Stimulated activated CD4-positive, alpha-beta T cell treated with anti-CD3 and anti-CD28 coated beads, Interleukin-12 subunit alpha, Interleukin-12 subunit beta, amount 100 ng/mL, for 4 hours (primary cell): ENCODE measurements at regions not wholly inside any gene's neighbourhood (a gene's known extent, or its start where the extent isn't known, plus 50 kb on each side); places are given as distances from the start of the nearest gene placed in this dataset.

Source experiments
- DNase-seq: peaks from one replicate; pipeline ENCODE4 v3.0.0-alpha.2; 2020

DNA sequence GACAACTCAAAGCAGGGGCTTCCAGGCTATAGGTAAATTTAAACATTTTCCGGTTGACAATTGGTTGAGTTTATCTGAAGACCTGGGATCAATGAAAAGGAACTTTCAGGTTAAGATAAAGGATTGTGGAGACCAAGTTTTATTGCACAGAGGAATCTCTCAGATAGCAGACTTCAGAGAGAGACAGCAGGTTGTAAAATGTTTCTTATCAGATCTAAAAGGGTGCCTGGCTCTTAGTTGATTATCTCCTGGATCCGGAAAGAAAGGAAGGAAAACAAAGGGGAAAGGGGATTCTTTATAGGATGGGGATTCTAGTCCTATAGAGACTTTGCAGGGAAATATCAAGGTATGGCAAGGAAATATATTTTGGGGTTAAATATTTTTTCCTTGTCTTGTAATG is 951.3 kb upstream of the SEMA6D start:
- no peak for DNase-seq

DNA sequence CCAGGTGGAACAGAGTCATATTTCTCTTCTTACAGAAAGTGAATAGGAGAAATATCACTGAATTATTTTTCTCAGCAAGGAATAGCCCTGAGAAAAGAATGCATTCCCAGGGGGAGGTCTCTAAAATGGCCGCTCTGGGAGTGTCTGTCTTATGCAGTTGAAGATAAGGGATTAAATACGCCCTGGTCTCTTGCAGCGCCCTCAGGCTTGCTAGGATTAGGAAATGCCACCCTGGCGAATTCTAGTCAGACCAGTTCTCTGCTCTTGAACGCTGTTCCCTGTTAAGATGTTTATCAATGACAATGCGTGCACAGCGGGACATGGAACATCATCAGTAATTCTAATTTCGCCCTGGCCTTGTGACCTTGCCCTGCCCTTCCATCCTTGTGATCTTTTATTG is 949.0 kb upstream of the SEMA6D start:
- DNase-seq: no peak

DNA sequence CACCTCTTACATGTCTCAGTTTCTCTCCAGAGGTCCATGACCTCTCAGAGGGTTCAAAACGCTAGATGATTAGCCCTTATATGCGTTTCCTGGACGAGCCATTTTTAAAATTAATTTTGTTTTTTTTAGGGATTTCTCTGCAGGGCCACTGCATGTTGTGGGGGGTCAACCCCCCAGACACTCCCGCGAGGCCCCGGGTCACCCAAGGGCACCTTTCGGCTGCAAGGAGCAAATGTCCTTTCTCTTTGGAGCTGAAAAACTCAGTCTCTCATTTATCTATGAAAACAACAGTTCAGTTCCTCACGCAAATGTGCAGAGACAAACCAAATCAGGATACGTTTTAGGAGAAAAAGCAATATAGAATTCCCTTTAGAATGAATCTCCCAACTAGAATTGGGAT is 944.3 kb upstream of the SEMA6D start:
- no peak for DNase-seq

DNA sequence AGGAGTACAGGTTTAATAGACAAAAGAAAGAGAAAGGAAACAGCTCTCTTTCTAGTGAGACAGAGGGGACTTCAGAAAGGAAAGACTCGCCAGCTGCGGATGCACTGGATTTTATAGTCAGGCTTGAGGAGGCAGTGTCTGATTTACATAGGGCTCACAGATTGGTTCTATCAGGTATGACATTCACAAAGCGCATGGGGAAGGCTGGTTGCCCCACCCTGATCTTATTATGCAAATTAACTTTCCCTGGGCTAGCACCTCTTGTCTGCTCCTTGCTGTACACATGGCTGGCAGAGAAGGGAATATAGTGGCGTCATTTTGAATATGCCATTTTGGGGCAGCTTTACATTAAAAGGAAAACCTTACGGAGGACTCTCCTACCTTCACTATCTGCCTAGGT is 938.4 kb upstream of the SEMA6D start:
- DNase-seq: no peak

DNA sequence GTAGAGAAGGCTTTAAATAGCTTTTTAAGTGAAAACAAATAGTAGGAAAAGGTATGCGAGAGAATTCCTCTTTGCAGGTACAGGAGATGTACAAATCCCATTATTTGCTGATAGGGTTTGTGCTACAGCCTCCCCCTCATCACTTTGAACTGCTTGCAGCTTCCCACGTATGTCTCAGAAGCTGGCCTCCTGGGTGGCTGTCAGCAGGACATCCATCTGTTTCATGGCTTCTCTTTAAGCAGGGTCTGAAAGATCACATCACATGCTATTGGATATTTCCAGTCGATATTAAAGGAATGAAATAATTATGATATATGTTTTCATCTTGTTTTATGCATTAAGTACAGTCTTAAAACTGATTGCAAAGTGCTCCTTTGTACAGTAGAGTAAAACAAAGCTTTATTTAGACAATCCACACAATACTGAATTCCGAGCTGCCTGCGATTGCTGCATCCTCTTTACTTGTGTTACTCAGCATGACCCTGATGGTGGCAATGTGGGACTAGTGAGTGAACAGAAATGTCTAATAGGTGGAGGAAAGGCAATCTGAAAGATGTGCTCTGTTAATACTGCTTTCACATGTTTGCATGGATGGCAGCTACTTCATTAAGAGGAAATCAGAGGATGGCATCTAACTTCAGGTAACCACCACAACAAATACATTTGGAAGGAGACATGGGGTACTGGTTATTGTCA is 930.6 kb upstream of the SEMA6D start:
- DNase-seq: no peak

DNA sequence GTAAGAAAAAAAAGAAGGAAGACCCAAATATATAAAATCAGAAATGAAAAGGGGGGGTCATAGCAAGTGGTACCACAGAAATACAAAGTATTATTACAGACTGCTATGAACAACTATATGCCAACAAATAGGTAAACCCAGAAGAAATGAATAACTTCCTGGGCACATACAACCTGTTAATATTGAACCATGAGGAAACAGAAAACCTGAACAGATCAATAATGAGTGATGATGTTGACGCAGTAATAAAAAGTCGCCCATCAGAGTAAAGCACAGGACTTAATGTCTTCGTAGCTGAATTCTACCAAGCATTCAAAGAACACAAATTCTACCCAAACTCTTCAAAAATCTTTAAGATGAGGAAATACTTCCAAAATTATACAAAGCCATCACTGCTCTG is 921.6 kb upstream of the SEMA6D start:
- DNase-seq: no peak

DNA sequence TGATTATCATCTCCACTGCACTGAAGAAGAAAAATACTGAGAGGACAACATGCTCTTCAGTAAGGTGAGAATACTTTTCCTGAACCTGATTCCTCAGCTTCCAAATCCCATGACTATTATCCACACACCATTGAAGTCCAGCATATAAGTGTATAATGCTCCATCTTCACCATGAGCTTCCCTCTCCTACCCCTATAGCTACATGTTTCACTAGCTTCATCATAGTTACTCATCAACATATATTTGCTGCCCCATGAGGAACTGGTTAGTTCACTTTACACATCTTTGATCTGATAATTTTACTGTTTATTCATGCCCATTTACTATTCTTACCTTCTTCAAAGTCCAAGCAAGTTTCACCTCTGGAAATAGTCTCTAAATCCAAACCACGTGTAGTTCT is 908.5 kb upstream of the SEMA6D start:
- DNase-seq: no peak

DNA sequence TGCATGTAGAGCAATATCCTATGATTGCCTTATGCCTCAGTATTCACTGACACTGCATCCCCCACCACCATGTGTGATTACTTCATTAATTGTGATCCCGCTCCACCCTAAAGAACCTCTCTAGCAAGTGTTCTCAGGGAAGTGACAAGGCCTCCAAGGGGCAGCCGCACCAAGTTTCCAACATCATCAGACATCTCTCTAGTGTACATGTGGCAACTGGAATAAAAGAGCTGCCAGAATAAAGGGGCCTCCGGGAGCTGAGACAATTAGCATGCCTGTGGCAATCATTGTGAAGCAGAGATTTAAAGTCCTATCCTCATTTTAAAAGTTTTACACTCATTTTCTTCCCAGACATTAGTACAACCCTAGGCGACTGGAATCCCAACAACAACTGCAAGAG is 902.1 kb upstream of the SEMA6D start:
- no peak for DNase-seq

DNA sequence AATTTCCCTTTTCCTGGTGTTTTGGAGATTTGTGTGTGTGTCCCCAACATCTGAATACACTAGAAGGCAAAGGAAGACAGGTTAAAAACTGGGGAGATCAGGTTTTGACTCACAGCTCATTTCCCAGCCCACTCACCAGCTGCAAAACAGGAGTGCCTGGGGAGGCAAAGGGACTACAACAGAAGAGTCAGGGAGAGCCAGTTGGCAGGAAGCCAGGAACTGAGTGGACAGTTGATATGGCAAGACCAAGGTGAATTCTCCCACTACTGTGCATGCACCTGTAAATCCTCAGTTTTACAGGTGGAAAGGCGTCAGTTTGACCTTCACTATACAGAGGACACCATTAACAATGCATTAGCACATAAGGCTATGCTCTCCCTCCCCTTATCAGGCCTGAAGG is 901.5 kb upstream of the SEMA6D start:
- no peak for DNase-seq

DNA sequence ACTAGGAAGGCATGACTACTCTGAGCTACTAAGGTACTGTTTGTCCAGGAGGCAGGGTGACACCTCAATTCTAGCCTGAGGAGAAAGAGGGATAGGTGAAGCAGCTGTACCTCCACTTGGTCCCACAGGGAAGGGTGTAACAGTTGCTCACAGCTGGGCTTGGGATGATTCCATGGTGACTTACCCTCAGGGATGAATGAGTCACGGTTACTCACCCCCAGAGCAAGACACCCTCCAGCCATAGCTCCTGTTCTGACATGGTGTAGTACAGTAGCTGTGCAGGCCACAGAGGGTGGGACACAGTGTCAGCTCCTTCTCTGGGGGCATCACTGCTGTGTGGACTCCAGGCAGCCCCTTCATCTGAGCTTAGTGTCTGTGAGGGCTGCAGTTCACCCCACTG is 868.6 kb upstream of the SEMA6D start:
- DNase-seq: no peak

DNA sequence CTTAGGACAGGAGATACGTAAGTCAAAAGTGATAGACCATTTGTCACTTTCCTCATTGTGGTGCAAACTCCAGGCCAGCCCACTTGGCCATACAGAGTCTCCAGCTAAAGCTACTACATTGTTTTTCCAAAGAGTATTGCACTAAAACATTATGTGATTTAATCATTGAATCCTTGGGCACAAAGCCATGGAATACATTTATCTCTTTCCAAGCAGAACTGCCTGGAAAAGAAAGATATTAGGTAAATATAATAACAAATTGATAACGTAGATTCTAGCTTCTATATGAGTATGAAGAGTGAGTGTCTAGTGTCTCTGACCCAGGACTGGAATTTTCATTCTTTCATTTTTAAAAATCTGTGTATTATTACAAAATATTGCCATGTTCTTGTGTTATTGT is 863.7 kb upstream of the SEMA6D start:
- DNase-seq: no peak

DNA sequence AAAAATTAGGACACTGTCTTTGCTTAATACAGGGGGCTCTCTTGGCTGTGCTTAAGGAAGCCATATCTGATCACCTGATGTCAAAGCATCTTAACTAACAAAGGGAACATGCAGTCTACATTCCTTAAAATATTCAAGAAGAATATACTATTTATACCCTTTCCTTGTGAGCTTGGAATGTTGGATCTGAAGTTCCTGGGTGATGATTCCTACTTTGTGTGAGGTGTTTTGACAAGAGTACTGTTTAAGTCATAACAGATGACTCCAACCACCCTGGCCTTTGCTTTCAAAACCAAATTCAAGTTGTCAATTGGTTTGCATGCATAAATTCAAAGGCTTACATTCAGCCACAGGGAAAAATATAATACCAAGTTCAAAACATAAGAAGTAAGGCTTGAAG is 862.7 kb upstream of the SEMA6D start:
- DNase-seq: no peak

DNA sequence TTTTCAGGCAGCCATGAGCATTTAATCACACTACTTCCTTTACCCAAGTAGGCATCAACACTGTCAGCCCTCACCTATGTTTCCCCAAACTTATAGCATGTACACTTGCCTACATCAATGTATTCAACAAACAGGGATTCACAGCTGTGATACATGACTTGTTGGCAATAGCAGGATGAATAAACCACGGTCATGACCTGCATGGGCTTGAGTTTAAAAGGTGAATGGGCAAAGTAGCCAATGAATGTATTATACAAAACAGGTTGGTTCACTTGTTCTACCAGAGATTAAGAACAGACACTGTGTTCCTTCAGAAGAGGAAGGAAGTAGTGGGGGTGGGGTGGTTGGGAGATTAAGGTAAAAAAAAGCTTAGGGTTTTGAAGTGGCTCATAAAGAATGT is 861.9 kb upstream of the SEMA6D start:
- no peak for DNase-seq

DNA sequence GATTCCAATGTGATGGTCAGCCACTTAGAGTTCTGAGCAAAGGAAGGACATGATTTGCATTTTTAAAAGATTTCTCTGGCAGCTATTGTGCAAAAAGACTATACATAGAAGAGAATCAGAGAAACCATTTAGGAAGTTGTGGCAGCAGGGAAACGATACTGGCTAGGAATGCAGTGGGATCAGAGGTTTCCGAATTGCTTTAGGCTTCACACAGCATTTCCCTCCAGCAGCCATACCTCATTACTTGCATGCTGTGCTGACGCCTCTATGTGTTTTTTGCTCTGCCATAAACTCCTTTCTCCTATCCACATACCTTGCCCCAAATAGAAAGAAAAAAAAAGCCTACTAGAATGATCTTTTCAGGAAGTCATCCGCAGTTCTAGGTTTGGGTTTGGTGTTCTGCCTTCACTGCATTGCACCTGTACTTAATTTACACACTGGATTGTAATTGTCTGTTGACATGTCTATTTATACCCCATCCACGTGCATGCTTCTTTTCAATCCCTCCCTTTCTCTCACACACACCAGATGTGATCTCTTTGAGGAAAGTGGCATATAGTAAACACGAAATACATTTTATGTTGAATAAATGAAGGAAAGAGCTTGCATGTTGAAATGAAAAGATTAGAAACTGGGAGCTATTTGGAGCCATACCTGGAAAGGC is 860.3 kb upstream of the SEMA6D start:
- DNase-seq: no peak

DNA sequence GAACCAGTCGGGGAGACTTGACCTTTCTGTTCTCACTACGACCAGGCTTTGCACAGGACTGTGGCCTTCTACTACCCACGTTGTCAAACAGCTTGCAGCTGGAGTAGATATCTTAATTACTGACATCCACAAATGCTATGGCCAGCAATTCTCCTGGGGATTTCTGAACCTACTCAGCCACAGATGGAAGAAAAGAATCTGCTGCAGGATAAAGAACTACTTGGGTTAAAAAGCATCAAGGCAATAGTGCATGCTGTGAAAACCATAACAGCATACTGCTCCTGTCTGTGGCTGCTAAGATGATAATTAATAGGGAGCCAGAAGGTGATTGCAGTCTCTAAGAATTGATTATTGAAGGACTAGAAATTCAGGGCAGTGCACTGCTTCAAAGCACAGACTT is 859.2 kb upstream of the SEMA6D start:
- no peak for DNase-seq

DNA sequence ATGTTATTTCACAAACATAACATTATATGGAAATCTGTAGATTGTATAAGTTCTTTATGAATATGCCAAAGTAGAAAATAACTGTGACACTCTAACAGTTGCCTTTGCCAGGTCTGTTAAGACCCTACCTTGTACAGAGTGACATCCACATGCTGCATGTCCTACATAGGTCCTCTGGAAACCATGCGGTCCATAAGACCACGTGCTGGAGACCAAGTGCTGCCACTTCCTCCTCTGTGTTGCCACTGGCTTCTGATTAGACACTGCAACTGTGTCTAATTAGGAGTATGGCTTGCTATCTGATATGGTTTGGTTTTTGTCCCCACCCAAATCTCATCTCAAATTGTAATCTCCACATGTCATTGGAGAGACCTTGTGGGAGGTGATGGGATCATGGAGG is 855.5 kb upstream of the SEMA6D start:
- DNase-seq: no peak

DNA sequence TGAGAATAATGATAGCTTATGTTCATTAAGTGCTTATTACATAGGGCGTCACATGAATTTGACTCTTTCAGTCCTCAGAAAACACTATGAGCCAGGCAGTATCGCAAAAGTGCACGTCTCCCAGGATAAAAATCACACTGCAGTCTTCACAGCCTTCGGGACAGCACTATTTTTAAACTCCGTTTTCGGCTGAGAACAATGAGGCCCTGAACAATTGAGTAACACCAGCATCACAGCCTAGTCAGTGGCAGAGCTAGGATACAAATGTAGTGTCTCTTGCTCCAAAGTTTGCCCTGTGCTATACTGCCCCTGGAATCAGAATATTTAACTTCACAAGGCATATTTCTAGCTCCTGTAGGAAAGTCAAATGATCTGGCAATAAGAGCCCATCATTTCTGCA is 852.1 kb upstream of the SEMA6D start:
- DNase-seq: no peak

DNA sequence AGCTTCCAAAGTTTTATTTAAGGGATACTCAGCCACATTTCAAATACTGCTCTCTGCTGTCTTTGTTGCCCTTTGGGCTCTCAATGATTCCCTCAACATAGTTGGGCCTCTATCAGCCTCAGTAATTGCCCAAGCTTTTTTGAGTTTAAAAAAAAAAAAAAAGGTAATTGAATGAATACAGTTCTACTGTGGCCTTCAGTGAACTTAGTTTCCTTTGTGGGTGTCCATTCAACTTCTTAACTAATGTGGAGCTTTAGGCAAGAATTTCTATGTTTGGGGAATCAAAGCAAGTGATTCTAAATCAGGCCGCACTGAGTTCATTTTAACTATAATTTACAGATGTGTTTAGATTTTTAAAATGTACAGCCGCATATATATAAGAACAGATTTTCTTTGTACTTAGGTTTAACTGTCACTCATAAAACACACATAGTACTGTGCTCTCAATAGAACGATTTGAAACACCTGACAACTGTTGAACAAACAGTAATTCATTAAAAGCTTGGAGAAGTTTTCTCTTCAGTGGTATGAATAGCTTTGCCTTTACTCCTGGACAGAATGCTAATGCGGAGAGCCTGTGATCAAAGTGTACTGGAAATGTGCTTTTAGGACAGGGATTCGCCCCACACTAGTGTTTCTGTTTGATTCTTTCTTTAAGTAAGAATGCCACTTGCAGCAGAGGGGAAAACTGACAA is 844.9 kb upstream of the SEMA6D start:
- no peak for DNase-seq

DNA sequence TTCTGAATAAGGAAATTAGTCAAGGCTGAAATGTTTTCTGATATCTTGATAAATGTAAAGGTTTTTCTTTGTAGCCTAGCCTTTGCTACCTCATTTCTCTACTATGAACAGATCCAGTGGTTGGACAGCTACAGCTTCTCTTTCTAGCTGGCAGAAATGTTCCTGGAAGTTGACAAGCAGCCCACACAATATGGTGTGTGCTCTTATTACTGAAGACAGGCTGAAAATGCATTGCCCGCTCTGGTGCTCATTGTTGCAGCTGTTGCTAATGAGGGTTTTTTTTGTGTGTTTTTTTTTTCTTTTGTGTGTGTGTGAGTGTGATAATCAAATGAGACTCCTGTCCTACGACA is 844.3 kb upstream of the SEMA6D start:
- DNase-seq: no peak

DNA sequence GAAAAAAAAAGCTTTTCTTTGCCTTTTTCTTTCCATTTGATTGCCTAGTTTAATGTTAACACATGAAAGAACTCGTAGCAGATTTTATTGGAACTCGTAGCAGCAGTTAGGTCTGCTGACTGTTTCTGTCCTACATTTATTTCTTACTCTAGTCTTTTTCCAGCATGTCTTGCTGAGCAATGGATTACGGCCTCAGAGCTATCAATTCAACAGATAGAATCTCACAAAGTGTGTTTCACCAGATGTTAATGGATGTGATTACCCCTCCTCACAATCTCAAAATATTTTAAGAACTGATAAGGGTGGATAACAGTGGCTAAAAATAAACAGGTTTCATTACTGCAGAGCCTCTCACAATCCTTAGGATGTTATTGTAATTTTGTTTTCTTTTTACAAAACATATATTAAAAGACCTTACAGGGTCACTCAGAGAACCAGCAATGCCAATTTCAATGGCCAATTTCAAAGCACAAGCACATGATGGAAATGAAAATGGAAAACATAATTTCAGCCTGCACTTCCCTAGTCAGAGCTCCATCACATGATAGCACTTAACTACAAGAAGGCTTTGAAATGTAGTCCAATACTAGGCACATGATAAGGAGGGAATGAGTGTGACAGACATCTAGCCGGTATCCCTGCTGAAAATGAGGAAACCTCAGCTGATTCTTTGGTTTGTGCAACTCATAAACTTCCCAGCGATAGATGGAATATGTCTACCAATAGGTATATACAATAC is 838.1 kb upstream of the SEMA6D start:
- no peak for DNase-seq

DNA sequence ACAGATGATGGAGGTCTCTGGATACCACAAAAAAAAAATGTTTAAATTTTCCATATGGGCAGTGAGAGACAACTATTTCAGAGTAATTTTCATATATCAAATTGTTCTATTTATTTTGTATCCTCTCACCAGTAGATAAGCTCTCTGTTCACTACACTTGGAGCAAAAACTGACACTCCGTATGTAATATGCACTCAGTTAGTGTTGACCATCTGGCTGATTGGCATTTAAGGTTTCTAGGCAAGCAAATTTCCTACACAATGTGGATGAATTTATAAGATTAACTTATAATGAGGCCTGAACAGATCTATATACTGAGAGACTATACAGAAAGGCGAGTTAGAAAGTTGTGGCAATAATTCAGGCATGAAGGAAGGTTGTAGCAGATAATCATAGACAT is 836.5 kb upstream of the SEMA6D start:
- DNase-seq: no peak

DNA sequence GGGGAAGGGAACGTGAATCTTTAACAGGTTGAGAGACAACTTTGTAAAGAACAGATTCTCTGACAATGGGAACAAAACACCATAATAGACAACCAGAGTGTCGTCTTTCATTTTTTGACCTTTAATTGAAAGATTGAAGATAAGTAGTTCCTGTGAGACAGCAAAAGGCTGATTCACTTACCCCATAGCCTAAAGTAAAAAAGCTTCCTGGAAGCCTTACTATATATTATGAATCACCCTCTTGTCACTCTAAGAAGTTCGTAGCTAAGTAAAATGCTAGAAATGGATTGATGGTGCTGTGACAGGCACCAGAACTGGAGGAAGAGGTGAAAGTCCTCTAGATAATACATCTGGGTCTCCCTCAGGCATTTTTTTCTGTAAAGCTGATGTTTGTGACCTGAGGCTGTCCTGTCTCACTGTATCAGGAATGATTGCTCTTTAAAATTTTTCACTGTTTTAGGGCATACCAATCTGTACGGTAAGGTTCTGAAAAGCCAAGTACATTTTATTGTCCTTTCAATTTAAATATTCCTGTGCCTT is 824.6 kb upstream of the SEMA6D start:
- no peak for DNase-seq

DNA sequence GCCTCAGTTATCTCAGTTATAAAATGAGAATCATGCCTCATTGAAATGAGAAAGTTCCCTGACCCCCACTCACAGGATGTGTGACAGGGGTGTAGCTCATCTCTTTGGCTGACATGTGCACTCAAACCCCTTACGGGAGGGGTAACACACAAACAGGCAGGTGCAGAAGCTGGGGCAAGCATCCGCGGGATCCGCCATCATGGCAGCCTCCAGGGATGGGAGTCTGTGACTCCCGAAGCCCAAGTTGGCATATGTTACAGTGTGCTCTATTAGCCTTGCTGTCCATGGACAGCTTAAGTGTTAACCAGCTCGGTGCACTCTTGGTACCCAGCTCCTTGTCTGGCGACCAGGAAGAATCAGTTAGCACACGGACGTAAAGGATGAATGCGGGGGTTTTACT is 822.7 kb upstream of the SEMA6D start:
- DNase-seq: no peak

DNA sequence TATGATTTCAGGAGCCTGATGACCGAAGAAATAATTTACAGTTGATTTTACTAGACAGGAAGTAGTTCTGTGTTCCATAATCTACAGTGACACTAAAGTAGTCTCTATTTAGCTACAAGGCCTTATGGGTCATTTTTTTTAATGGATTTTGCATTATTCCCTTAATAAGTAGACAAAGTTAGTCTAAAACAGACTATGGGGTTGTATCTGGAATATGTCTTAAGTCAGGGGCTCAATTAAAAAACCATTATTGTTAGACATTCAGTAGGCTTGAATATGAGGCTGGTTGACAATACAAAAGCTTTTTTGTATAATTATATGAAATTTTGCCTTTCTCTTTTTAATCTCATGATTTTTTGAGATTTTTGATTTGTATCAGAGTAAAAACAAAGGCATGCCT is 820.0 kb upstream of the SEMA6D start:
- DNase-seq: no peak
